Tibial nerve (tissue), 4 donors: ENCODE measurements at regions not wholly inside any gene's neighbourhood (a gene's known extent, or its start where the extent isn't known, plus 50 kb on each side); places are given as distances from the start of the nearest gene placed in this dataset.

Experiments used
- CTCF ChIP-seq, 5 experiments: fragments of 200-600 bp in 3 of 5; fragments of 450-650 bp in 2 of 5; sonication (generic) in 3 of 5; IDR thresholded peaks; one replicate each; pipeline ENCODE4 v1.5.1; 2016 to 2019; ENCODE audit warnings: antibody characterized with exemption in 5 of 5, mild to moderate bottlenecking in 3 of 5, moderate library complexity in 2 of 5
- EP300 ChIP-seq, 2 donors: sonication (generic); formaldehyde crosslinking; IDR thresholded peaks; one replicate each; pipeline ENCODE4 v1.6.1; 2017; ENCODE audit warnings: antibody characterized with exemption in 2 of 2, mild to moderate bottlenecking in 1 of 2
- POLR2A ChIP-seq, 2 donors: fragments of 450-650 bp; IDR thresholded peaks; one replicate each; pipeline ENCODE4 v1.6.1; 2017; ENCODE audit warnings: antibody characterized with exemption in 2 of 2, mild to moderate bottlenecking in 2 of 2, moderate library complexity in 2 of 2

GRCh38 chr7:66741-67140 is 125.6 kb upstream of the FAM20C start:
- TF ChIP-seq CTCF (IDR thresholded peaks at IDR 0.05) = no peak
- TF ChIP-seq POLR2A (IDR thresholded peaks at IDR 0.05) = no peak
- TF ChIP-seq EP300 (IDR thresholded peaks at IDR 0.05) = no peak
